NCI-H1105 (cell line): ENCODE measurements at regions not wholly inside any gene's neighbourhood (a gene's known extent, or its start where the extent isn't known, plus 50 kb on each side); places are given as distances from the start of the nearest gene placed in this dataset.

ENCODE experiments used
- DNase-seq: peaks from one replicate; lab custom pipeline; 2025; lab: John Stamatoyannopoulos, UW

DNA sequence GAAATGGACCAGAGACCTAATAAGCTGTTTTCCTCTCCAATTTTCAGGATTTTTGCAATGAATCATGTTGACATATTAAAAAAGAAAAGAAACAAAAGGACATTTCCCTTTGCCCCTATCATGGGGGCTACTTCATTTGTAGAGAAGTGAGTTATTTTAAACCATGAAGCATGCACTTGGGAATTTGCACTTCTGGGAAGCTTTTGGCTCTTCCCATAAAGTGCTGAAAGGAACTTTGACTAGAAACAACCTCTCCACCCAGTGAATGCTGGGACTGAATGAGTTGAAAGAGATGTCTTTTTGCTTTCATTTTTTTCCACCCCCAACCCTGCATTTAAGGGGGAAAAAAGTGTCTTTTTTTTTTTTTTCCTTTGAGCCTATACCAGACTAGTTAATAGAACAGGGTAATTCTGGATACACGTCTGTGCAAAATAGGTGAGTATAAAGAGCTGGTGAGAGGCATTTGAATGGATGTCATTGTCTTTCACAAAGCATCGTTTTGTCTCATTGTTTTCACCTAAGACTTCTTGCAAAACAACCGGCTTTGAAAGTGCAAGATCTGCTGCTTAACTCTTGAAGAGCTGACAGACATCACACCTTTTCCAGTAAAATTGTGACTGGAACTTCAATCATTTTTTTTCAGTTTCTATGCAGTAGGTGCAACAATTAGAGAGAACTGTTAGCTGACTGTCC, 138.7 kb upstream of the BACH2 start:
- DNase-seq: no peak

DNA sequence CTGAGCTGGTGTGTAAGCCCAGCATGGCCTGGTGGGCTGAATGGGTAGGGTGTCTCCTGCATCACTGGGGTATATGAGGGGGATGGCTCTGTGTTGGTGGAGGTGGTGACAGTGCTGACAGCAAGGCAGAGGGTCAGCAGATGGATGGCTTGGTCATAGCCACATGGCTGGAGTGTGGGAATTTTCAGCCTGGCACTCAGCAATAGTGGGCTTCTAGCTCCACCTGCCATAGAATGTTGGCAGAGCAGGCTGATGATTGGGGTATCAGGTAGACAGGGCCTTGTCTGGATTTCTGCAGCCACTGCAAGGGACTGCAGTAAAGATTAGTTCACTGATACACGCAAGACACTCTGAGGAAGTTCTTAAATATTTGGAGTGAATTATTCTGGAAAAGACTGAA, 137.5 kb upstream of the BACH2 start:
- DNase-seq: no peak

DNA sequence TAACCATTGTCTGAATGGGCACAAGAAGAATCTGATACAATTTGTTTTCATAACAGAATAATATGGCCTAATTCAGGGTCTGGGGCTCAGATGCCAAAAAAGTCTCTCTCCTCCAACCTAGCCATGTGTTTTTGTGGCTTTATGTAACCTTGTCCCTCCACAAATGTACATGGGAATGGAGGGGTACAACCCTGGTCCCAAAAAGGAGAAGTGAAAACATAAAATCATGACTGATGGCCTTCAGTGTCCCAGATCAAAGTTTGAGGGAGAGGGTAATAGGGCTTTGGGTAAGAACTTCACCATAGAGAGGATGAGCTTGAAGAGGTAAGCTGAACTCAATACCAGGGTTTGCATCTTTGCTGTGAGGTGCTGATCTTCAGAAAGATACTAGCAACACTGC, 136.3 kb upstream of the BACH2 start:
- no peak for DNase-seq

DNA sequence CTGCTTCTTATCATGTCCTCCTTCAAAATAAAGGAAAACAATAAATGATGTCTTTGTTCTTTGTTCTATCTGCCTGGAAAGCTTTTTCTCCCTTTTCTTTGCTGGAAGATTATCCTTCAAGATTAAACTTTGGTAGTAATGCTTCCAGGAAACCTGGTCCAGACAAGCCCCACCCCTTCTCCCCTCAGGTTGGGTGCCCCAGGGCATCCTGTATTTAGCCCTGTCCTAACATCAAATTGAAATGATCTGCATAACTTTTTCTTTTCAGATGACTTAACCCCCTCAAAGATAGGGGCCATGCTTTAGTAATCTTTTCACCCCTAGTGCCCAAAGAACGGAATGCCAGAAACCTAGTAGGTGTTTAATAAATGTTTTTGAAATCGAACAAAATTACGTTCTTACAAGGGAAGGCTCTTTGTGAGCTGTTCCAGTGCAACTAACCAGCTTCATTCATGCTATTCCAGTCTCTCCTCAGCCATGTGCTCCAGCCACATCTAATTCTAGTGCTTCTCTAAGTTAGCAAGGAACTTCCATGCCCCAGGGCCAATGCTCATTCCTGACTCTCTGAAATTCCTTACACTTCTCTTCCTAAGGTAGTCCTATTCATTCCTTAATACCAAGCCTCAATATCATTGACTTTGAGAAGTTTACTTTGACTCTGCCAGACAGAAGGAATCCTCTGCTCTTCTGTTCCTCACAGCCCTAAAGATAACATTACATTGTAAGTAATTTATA, 135.6 kb upstream of the BACH2 start:
- DNase-seq: no peak

DNA sequence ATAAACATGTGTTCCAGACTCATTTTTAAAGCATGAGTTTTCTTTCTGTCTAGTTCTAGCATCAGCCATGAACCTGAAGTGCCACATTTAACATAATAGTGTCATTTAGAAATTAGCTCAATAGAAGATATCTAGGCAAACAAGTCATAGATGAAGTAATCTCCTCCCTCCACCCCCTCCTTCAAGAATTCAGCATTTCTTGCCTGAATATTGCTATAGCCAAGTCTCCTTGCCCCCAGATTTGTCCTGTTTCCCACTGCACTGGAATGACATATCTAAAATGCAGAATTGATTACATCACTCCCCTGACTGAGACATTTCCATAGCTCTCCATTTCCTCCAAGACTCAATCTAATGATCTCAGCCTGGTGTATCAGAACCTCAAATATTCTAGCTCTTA, 134.9 kb upstream of the BACH2 start:
- DNase-seq: no peak

DNA sequence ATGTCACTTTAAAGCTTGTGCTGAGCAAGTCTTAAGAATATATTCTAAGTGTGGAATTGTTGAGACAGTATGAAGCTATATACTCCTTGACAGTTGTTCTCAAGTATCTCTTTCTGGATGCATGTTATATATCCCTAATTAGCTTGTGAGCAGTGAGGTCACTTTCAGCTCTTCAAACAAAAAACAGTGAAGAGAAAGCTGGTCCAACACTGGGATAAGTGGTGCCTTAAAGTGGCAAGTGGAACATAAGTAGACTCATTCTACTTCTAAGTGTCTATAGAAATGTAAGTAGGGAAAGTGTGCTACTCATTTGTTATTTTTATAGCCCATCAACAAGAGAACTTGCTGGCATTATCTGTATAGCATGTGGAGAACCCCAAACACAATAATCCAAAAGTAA, 133.1 kb upstream of the BACH2 start:
- no peak for DNase-seq

DNA sequence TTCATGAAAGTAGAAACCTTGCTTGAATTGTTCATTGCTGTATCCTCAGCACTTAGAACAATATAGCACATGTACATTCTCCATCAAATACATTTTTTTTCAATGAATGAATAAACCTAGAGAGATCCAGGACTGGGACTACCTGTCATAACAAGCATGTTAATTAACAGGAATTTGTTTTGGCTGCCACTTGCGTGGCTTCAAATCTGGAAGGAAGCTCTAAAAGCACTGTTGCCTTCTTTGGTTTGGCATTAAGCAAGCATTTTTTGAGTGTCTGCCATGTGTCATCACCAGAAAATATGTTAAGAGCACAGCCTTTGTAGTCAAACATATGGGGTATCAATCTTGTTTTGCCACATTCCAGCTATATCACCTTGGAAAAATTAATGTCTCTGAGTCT, 131.9 kb upstream of the BACH2 start:
- DNase-seq: no peak

DNA sequence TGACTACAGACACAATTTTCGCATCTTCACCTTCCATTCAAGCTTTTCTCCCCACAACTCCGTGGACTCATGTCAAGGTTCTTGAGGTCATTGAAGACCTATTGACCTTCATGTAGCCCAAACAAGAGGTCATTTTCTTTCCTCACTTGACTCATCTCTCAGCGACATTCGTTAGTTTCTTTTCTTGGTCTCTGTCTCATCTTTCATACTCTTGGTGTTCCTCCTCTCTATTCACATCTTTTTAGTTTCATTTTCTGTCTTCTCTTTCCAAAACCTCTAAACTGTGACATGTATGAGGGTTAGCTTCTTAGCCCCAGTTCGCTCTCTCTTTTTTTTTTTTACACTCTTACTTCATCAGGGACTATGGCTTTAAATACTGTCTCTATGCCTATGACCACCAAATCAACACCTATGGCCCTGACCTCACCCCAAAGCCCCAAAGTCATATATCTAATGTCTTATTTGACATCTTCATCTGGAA, 128.6 kb upstream of the BACH2 start:
- no peak for DNase-seq

DNA sequence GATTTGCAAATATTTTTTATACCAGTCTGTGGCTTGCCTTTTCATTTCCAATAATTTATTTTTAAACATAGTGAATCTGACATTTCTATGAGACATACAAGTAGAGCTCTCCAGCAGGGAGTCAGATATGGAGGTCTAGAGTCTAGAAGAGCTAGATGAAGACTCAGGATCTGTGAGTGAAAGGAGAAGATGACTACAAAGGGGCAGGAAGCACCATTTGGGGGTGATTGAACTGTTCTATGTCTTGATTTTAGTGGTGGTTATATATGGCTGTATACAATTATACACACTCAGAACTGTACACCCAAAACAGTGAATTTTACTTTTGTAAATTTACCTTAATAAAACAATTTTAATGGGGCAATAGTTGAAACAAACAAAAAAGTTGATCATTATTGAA, 127.9 kb upstream of the BACH2 start:
- DNase-seq: no peak

DNA sequence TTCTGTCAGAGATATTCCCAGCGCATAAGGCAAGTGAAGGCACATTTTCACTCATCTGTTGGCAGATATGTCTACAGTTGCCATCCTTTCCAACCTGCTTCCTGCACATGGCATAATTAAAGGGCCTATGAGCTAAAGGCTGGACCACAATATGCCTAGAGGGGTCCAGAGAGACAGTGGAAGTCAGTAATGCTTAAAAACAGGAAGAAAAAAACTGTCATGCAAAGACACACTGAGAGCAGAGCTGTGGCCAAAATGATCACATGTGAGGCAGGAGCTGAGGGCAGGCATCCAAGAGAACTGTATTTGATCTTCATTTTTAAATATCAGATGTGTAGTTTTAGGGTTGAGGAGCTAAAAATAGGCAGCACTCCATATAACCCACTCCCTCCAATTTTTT, 125.0 kb upstream of the BACH2 start:
- DNase-seq: no peak

DNA sequence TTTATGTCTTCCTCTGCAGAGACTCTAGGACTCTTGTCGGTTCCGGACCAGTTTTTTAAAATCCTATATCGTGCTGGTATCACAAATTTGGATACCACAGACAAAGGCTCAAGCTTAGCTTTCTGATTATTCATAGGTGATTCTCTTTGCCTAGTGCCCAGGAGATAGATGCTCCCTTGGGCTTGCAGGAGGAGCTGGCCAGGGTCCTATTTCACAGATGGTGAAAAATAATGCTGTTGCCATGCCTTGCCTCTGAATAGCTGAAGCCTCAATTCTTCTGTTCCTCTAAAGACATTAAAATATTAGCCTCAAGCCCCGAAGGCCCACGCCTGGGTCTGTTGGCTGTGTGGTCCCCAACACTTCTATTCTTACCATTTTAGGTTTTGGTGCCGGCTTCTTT, 123.9 kb upstream of the BACH2 start:
- no peak for DNase-seq

DNA sequence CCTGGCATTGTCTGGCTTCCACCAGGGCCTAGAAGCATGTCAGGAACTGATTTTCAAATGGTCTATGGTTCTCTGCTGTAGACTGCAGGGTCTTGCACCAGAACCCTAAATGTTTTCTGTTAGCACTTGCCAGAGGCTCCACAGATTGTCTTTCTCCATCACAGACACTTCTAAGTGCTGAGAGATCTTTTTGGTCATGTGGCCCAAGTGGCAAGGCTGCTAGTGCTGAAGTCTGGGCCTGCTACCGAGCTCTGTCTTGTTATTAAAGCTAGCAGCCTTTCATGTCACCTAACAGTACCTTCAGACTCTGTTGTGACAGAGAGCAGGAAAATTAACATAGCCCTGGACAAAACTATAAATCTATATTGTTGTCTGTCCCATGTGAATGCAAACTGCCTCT, 120.7 kb upstream of the BACH2 start:
- DNase-seq: no peak

DNA sequence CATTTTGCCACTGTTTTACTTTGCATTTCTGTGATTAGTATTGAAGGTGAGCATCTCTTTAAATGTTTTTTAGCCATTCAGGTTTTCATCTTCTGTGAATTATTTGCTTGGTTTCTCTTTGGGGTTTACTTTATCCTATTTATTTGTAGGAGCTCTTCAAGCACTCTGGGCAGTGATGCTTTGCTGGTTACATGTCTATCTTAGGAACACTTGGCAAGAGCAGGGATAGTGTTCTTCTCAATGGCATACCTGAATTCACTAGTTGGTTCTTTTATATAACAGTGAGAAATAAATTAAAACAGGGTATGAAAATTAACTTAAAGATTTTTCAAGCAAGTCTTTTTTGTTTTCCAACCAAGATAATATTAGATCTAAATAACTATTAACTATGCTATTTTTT, 119.7 kb upstream of the BACH2 start:
- DNase-seq: no peak

DNA sequence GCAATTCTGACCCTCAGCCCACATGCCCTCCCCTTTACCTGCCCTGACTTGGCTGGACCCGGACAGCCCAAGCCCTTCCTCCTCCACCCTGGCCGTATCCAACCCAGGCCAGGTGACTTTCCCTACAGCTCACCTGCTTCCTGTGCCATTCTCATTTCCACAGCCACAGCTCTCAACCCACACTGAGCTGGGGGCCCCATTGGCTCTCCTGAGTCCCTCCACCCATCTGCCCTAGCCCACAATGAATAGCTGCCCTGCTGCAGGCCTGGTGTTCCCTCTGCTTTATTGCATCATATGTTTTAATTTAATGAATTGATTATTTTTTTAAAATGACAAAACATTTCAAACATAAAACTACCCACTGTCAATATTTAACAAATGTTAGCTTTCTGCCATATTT, 118.5 kb upstream of the BACH2 start:
- no peak for DNase-seq

DNA sequence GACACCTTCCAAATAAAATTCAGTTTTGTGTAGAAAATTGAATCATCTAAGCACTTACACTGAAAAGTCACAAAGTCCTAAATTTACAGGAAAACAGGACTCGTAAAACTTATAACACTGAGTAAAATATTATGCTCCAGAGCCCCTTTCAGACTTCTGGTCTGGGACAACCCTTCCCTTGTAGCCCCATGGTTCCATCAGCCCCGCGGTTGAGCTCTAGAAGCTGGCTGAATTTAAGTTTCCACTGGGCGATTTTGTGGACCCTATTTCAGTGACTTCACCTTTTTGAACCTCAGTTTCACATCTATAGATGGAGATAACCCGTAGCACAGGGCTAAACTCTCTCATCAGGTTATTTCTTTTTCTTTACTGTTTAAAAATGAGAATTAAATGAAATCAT, 117.7 kb upstream of the BACH2 start:
- DNase-seq: no peak

DNA sequence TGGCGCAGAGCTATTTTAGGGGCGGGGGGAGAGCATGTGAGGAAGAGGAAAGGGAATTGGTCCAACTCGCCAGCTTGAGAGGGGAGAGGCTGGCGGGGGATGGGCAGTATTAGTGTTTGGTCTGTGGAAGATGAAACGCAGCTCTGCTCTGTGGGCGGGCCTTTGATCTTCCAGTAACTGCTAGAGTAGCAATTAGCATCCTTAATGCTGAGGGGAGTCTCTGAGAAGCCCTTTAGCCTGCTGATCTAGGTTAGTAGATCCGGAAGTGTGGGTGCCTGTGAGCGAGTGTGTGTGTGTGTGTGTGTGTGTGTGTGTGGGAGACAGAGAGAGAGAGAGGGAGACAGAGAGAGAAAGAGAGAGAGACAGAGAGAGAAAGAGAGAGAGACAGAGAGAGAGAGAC, 117.2 kb upstream of the BACH2 start:
- DNase-seq: peak; percentile 88

DNA sequence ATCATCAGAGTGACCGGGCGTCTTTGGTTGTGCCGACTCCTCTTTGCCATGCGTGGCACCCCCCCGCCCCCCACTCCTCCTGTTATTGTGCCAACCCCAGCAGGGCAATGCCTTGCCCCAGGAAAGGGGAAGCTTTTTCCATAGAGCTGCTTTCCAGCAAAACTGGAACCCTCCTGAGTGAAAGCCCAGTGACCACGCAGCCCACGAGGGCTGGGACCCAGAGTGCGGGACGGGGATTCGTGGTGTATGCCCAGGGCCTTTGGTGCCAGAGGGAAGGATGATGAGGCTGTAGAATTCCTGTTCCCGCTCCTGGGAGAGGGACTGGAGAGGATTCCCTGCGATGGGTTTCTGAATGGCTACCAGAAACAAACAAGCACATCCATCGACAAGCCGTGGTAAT, 116.8 kb upstream of the BACH2 start:
- DNase-seq: no peak

DNA sequence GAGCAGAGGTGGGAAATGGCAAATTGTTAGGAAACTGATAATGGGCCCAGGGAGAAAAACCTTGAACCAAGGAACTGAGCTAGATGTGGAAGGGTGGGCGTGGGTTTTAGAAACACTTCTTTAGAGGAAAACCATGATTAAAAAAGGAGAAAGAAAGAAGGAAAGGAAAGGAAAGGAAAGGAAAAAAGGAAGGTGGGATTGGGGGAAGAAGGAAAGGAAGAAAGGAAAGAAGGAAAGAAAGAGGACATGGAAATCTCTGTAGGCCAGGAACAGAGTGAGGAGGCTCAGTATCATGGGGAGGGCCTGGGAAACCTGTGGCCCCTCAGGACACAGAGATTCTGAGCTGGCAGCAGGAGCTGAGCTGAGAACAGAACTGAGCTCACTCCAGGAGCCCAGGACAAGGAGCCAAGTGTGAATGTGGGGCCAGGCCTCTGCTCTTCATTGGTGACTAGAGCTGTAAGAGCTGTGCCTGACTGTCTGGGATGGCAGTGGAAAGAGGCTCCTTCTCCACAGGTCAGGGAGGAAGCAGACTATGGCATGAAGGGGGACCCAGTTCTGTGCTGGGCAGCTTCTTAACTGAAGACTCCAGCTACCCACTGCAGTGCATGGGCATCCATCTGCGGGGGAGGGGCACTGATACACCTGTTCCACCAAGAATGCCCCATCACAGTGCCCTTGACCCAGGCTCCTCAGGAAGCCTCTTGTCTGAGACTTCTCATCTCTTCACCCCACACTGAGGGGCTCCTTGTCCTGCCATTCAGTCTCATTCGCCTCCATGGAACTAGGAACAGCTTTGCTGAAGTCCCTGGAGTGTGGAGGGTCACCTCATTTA, 116.1 kb upstream of the BACH2 start:
- no peak for DNase-seq

DNA sequence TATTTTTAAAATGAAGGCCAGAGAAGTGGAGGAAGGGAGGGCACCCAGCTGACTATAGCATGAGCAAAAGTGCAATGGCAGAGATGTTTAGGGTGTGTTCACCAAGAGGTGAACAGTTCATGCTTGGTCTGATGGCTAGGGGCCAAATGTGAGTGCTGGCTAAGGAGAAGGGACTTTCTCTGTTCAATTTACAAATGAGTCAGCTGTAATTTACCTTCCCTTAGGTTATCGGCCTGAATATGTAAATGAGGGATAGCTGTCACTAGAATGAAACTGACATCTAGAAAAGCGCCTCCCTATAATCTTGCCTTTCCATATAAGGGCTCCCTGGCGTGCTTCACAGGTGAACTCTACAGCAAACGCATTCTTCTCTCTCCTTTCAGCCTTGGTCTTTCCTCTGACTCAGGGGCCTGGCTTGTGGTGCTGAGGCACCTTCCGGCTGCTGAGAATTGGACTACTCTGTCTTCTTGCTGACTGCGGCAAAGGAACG, 114.7 kb upstream of the BACH2 start:
- no peak for DNase-seq

DNA sequence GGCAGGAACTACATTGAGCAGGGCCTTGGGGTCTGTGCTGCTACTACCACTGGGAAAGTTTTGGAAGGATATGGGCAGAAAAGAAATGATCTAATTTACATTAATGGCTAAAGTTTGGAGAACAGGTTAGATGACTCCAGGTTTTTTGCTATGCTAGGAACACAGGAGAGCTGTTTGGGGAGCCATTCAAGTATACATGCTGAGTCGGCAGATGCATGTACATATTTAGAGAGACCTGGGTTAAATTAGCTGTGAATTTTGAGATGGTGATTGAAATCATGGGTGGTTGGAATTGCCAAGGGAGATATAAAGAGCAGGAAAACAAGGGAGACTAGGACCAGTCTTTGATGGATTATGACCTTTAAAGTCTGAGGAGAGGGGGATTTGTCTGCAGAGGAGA, 113.1 kb upstream of the BACH2 start:
- DNase-seq: no peak

DNA sequence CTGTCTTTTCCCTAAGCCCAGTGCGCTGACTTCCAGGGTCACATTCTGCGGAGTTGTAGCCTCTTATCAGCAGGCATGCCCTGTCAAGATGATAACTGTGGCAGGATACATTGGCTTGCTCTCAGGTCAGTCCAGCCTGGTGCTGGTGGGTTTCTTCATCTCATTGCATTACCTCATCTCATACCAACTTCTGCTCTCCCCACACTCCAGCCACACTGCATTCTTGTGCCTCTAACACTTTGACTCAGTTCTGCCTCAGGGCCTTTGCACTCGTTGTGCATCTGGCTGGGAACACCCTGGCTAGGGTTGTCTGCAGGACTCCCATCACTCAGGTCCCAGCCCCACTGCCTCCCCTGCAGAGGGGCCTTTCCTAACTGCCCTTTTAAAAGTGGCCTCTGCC, 110.3 kb upstream of the BACH2 start:
- DNase-seq: no peak

DNA sequence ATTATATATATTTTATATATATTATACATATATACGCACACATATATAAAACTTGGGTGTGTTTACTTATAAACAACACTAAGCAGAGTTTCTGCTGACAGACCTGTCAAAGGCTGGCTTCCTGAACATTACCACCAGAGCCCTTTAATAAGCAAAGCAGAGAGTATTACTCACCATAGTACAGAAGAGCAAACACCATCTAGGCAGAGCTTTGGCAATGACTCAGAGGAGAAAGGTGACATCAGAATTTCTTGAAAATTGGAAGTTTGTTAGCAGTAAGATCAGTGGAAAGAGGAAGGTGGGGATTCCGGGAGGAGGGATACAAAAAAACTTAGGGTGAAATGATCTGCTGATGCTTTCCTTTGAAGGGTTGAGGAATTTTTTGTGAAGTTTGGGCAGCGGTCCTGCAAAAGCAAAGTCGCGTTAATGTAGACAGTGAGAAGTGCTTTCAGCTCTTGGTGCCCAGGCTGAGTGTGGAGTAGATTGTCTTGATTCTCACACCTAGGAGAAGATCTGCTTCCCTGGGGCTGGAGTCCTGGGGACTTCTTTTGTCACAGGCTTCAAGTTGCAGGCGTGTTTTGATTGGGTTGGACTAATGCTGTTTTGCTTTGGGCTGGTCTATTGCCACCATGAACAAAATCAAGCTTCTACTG, 109.6 kb upstream of the BACH2 start:
- no peak for DNase-seq
